HUDEP-2 (cell line): ENCODE measurements at regions not wholly inside any gene's neighbourhood (a gene's known extent, or its start where the extent isn't known, plus 50 kb on each side); places are given as distances from the start of the nearest gene placed in this dataset.

Experiments
- DNase-seq, 76 experiments: peaks; one replicate each; lab custom pipeline; 2025; ENCODE audit not compliant: unreplicated experiment in 76 of 76; lab: John Stamatoyannopoulos, UW

DNA sequence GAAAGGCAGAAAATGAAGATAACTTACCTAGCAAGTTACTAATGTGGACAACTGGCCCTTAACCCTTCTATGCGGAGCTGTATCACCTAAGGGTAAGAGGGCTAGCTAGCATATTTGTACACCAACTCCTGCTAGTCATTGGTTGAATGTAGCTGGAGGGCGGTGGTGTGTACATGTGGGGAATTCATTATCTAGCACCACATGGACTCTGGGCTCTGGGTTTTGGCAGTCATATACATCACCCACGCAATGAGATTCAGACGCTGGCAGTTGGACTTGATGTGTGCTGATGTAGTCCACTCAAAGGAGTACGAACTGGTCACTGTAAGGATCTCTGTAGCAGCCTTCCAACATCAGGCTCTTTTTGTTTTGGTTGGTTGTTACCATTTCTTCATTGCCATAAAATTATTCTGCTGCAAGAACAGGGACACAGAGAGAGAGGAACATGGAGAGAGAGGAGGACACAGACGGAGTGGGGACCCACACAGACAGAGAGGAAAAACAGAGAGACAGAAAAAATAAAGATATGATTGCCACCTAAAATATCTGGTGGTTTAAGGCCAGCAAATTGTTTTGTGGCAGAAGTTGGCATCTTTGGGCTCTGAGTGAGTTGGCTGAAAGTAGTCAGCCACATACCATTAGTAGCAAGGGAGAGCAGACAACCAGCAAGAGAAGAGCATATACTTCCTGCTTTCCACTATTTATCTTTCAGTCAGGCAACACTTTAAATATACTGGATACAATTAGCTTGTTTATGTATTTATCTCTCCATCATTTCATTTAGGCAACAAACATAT, 76.7 kb upstream of the MTPN start:
- DNase-seq = peak in 43 of 76 experiments; percentile 4 to 86 (median 34)

- DNase-seq = no peak
Observed at GRCh38 chr7:136051203-136051928, 74.2 kb upstream of the MTPN start.

DNA sequence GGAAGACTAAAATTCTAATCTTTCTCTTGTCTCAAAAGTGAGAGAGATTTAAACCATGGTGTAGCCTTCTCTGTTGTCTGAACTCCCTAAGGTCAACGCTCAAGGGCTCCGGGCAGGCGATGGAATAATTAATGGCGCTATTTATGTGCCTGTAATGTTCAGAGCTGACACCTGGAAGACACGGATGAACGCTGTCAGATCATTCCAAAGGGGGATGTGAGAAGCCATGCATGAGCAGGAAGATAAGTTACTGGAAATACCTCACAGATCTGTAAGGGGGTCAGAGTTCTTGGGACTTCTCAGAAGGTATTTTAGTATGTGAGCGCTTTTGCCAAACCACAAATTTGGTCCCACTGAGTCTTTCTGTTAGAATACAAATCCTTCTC, 73.3 kb upstream of the MTPN start:
- no peak for DNase-seq

DNA sequence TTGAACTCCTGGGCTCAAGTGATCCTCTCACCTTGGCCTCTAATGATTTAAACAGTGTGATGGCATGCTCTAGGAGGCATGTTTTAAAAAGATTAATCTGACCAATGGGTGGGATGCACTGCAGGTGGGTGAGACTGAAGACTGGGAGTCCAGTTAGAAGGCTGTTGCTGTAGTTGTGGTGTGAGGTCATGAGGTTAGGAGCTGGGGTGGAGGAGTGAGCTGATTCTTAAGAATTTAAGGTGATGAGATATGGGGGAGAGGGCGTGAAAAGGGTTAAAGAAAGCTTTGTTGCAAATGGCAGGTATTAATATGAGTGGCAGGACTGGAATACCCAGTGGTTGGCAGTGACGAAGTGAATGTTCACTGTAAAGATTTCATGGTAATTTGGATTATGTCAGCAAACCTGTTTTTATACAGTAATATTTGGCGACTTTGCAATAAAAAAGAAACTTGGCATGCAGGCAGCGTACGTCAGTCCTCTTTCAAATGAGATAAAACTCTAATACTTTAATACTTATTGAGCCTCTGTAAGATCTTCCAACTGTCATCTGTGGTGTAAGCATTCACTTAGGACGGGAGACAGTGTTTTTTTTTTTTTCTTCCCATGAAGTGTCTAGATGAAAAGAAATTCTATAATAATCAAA, 72.8 kb upstream of the MTPN start:
- DNase-seq = no peak

DNA sequence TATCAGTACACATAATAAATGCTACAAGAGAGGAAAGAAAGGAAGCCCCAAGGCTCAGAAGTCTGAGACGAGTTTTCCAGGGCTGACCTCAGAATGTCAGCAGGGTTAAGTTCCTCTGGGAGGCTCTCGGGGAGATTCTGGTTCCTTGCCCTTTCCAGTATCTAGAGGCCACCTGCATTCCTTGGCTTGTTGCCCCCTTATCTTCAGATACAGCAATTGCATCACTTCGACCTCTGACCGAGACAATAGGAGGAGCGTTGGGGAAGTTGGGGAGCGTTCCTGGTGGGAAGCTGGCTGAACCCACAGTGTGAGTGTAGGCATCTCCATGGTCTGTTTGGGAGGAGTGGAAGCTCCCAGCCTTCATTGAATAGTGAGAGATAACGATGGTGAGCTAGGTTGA, 72.0 kb upstream of the MTPN start:
- peak in 43 of 76 experiments; percentile 3 to 79 (median 33) for DNase-seq

DNA sequence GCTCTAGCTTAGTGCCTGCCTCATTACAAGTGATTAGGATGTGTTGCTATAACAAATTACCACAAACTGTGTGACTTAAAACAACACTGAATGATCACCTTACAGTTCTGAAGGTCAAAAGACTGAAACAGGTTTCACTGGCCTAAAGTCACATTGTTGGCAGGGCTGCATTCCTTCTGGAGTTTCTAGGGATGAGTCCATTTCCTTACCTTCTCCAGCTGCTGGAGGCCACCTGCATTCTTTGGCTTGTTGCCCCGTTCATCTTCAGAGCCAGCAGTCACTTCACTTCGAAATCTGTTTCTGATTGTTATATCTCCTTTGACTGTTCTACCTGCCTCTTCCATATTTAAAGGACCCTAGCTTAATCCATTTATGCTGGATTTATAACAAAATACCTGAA, 69.4 kb upstream of the MTPN start:
- no peak for DNase-seq

- no peak for DNase-seq
Observed at GRCh38 chr7:136045992-136046391, 68.8 kb upstream of the MTPN start.

DNA sequence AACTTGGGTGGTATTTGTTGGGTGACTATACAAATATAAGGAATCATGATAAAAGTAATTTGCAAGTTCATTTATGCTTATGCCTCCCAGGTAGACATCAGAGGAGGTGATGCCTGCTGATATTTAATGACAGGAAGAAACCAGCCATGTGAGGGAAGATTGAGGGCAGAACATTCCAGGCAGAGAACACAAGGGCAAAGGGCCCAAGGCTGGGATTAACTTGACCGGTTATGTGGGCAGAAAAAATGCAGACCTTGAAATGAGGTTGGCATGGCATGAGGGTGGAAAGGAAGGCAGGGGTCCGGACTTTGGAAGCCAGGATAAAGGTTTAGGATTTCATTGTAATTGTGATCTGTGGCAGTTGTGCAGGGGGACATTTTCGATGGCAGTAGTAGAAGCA, 68.0 kb upstream of the MTPN start:
- DNase-seq = no peak

GRCh38 chr7:136039577-136040345, 62.6 kb upstream of the MTPN start:
- no peak for DNase-seq

DNA sequence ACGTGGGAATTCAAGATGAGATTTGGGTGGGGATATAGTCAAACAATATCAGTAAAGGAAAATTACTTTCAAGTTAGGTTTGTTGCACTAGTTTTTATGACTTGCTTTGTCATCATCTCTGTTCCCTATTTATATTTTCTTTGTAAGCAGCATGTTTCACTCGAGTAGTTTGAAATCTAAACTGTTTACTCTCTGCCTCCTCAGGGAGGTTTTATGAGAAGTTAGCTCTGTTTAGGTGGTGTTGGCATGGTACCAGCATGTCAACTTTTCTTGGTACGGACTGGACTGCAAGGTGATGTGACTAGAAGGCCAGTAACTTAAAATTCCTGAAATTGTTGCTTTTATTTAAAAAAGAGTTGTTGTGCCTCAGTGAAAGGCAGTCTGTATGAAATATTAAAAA, 59.2 kb upstream of the MTPN start:
- DNase-seq = no peak

- DNase-seq = peak in 4 of 76 experiments; percentile 2 to 40 (median 14)
Observed at GRCh38 chr7:136034132-136034531, 57.0 kb upstream of the MTPN start.

DNA sequence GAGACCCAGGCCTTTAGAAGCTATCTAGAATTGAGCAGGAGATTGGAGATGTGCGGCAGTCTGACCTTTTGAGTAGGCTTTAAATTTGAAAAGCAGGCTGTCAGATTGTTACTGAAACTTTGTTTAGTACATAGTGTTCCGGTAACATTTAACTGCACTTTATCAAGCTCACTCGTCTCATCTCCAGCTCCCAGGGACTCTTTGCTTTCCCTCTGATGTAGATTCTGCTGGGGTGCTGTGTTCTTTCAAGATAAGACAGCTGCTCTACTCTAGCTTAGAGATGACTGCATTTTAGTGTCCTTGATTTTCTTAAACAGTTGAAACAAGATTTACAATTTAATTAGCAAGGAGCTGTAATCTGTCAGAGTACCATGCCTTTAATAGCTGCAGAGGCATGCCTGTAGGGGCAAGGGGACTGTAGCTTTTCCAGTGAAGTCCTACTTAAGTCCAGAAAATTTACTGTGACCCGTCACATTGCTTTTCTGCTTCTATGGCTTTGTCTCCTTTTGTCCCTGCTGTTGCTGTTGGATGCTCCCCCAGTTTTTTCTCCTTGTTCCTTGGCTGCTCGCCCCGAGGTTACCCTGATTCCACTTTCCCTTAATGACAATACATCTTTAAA, 56.4 kb upstream of the MTPN start:
- peak in 54 of 76 experiments; percentile 6 to 88 (median 42) for DNase-seq

- DNase-seq = no peak
Observed at GRCh38 chr7:136030867-136031318, 53.7 kb upstream of the MTPN start.

DNA sequence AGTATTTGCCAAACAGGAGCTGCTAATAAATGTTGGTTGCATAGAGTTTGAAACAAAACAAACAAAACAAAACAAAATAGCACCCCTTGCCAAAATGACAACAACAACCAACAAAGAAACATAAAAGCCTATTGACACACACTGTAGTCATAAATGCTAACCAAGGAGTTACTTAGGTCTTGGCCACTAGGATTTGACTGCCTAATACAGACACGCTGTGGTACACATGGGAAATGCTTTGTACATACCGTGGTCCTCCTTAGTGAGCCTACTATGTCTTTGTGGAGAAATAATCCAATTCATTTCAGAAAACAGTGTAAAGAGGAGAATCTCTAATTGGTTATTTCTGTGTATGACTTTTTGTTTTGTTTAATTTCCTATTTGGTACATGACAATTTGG, 53.2 kb upstream of the MTPN start:
- no peak for DNase-seq

DNA sequence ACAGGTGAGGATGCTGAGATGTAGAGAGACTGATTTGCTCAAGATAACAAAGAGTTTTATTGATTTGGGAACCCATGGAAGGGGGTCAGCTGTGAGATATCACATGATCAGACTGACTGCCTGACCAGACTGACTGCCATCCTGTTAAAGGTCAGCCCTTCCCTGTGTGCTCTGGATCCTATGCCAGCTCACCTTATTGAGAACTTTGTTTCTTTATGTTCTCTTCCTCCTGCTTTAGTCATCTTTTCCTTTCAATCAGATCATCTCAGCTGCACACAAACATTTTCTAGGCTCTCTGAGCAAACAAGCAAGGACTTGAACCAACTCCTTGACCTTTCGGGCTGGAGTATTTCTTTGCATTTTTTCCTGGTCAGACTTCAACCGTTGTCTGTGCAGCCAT, 50.0 kb upstream of the MTPN start:
- no peak for DNase-seq
